ENCODE measurements at regions not wholly inside any gene's neighbourhood (a gene's known extent, or its start where the extent isn't known, plus 50 kb on each side); places are given as distances from the start of the nearest gene placed in this dataset.

GRCh38 chr6:90790696-90791095 lies 203.8 kb upstream of the MAP3K7 start:
- TF ChIP-seq, protein P1, sequence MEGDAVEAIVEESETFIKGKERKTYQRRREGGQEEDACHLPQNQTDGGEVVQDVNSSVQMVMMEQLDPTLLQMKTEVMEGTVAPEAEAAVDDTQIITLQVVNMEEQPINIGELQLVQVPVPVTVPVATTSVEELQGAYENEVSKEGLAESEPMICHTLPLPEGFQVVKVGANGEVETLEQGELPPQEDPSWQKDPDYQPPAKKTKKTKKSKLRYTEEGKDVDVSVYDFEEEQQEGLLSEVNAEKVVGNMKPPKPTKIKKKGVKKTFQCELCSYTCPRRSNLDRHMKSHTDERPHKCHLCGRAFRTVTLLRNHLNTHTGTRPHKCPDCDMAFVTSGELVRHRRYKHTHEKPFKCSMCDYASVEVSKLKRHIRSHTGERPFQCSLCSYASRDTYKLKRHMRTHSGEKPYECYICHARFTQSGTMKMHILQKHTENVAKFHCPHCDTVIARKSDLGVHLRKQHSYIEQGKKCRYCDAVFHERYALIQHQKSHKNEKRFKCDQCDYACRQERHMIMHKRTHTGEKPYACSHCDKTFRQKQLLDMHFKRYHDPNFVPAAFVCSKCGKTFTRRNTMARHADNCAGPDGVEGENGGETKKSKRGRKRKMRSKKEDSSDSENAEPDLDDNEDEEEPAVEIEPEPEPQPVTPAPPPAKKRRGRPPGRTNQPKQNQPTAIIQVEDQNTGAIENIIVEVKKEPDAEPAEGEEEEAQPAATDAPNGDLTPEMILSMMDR (IDR thresholded peaks at IDR 0.05; ENCODE audit: low read length): no peak
- TF ChIP-seq EZH2 (optimal IDR thresholded peaks at IDR 0.05; ENCODE audit: low read depth, low read length) (no peak), EZH2phosphoT487 (IDR thresholded peaks at IDR 0.05; ENCODE audit: low read length) (no peak)

All from MM.1S (cell line).